GM21529 (cell line): ENCODE measurements at regions not wholly inside any gene's neighbourhood (a gene's known extent, or its start where the extent isn't known, plus 50 kb on each side); places are given as distances from the start of the nearest gene placed in this dataset.
"Not testable (repeated sequence)": the region's sequence is repeated elsewhere in the genome, so short reads cannot be mapped to it uniquely, and the experiment has no call there.

Experiments used
- ATAC-seq: cut with Tn5 transposase; IDR thresholded peaks from one replicate; pipeline ENCODE4 v1.9.1; 2021; ENCODE audit not compliant: unreplicated experiment

DNA sequence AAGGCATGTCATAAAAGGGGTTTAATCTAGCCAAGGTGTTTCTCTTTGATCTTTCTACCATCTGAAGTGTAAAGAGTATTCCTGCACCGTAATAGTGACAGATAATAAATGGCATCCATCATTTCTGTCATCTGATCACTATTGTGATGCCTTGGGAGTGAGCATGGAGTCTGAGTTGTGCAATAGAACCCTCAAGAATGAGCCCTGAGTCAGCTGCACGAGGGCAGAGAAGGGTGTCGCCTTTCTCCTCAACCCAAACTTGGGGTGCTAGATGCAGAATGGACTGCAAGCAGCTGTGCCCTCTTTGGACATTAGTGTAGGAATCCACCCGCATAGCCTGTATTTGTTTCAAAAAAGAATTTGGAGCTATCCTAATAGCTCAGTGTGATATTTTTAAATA, 115.2 kb downstream of the ZNF37A start:
- ATAC-seq, result no peak

DNA sequence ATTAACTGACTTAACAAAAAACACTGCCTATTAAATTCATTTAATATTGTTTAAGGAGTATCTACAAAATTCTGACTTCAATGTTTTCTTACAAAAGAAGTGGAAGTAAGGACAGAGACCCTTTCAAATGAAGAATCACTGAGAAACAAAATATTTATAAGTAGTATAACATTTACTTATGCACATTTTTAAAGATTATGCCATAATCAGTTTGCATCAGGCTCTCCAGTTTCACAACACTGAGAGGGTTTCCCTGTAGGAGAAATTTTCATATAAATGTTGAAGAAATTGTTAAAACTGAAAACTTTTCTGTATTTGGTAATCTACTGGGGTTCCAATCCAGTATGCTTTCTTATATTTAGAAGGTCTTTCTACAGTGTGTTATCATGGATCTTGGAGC, 115.6 kb downstream of the ZNF37A start:
- ATAC-seq, result not testable (repeated sequence)

DNA sequence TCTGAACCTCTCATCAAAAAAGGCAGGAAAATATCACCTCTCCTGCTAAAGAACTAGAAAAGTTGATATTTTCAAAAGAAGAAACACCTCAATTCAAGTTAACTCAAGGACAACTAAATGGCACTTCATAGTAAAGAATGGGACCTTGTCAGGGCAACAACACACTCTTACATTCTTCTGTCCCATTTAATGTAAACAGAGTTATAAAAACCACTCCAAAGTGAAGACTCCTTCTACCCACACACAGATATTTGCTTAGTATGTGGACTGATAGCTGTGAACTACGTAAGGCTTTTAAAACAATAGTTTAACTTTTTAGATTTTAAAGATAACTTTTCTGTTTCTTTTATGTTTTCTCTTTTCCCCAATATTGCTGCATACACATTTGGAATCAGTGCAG, 118.3 kb downstream of the ZNF37A start:
- ATAC-seq, result no peak

DNA sequence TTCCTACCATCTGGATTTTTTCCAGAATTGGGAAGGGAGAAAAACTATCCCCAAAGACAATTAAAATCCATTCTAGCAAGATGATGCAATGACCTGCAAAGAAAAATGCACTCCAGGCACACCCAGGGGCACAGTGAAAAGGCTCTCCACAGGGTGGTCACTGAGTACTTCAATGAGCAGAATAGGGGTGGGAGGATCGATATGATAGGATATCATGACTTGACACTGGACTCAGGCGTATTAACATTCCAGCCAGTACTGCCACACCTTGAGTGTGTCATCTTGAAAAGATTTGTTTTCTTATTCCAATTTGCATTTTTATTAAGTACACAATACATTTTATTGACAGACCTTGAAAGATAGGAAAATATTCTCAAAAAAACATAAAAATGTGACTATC, 132.2 kb downstream of the ZNF37A start:
- no peak for ATAC-seq

DNA sequence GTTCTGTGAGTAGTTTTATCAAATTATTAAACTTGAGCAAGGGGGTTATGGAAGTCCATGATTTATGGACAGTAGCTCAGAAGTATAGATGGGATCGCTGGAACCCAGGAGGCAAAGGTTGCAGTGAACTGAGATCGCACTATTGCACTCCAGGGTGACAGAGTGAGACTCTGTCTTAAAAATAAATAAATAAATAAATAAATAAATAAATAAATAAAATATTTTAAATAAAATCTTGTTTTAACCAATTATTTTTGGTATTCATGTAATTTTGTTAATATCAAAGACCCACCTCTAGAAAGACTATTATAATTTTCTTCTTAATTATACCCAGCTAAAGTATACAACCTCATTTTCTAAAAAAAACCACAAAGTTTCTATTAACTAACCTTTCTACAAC, 134.3 kb downstream of the ZNF37A start:
- ATAC-seq, result no peak

DNA sequence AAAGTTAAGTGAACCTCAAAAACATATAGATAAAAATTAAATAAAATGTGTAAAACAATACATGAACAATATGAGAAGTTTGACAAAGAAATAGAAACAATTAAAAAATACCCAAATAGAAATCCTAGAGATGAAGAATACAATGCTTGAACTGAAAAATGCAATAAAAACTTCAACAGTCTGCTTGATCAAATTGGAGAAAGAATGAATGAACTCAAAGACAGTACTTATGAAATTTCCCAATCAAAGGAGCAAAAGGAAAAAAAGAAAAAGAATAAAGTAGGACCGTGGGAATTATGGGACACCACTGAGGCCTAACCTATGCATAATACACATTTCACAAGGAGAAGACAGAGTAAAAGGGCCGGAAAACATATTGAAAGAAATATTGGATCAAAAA, 144.3 kb downstream of the ZNF37A start:
- ATAC-seq, result not testable (repeated sequence)

DNA sequence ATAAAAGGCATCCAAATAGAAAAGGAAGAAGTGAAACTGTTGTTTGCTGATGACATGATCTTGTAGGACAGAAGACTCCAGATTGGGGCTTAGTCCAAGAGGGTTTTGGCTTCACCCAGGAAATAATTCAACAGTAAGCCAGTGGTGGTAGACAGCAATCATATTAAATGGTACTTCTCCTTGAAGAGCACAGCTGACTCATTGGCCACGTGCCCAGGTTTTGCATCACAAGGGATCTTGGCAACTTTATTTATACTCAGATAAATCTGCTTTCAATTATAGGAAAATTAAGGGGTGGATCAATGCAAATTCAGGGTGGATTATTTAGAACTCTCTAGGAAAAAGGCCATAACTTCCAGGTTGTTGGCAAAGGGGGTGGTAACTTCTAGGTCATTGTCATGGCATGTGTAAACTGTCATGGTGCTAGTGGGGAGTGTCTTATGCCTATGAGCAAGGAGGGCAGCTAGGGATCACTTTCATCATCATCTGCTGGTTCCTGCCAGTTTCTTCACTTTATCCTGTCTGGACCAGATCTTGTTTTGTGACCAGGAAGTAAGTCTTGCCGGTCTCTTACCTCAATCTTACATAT, 148.0 kb downstream of the ZNF37A start:
- not testable (repeated sequence) for ATAC-seq

DNA sequence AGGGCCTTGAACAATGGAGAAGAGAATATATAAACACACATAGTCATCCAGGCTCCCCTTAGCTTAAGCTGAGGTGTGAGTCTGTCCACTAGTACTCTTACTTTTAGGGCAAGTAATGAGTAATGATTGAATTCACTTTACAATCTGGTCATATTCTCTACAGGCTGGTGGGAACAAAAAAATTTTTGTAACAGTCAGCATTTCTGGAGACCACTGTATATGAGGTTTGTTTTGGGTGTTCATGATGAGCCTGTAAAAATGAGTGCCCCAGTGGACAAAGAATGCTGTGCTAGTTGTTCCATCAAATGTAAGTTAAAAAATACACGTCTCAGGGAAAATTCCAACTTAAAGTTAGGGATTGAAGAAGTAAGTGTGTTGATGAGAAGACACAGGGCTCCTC, 154.0 kb downstream of the ZNF37A start:
- not testable (repeated sequence) for ATAC-seq

DNA sequence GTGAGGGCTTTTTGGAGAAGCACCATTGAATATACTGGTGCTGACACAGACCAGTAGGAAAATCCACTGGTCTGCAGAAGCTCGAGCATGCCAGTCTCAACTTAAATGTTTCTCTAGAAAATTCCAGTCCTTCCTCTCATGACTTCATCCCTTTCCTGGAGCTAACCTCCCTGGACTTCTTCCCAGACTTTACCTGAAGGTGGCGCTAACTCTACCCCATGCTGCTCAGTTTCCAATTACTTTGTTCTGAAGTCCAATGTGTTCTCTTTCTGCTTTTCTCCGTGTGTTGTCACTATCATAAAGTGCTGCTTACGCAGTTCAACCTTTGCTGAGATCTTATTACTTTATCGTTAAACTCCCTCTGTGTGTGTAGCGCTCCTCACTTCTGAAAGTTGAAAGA, 158.4 kb downstream of the ZNF37A start:
- ATAC-seq, result not testable (repeated sequence)

DNA sequence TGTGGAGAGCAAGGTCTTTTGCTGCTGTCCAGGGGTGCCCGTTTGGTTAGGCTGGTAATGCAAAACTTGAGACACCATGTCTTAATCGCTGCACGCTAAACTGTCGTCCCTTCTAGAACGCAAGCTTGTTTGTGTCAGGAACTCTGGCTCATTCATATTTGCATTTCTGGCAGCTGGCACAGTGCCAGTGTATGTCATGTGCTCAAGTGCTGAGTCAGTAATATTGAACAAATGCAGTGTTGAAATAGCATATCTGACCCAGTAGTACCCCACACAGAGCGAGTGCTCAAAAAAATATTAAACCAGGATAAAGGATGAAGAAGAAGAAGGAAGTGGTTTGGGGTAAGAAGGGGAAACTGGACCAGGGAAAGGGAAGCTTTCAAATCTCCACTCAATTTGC, 173.4 kb downstream of the ZNF37A start:
- not testable (repeated sequence) for ATAC-seq

DNA sequence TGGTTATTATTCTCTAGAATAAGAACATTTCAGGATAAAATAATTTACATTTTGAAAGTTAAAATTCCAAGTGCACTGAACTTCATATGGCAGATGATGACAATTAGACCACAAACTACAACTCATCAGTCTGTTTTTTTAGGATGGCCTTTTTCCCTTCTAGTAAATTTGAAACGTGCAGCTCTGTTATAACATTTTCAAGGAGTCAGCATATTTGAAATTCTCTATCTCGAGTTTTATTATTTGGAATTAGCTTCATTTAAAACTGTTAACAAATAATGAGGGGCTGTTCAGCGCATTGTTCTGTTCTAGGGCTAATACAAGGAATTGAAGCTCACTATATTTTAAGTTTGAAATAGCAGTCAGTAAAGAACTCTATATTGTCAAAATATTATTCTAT, 176.9 kb downstream of the ZNF37A start:
- not testable (repeated sequence) for ATAC-seq

DNA sequence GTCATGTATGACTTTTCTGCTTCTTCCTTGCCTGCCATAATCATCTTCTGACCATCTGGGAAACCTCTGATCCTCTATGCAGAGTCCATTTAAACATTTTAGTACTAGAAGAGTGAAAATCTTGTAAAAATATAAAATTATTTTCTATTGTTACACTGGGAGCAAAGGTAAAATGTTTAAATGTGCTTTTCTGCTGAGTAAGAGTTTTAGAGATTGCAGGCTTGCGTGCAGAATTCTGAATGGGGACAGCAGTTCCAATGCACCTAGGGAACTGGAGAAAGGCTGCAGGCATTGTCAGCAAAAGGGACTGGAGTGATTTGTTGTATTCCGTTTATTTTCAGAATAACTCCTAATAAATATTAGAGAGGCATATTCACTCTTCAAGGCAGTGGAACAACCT, 180.7 kb downstream of the ZNF37A start:
- ATAC-seq, result not testable (repeated sequence)

DNA sequence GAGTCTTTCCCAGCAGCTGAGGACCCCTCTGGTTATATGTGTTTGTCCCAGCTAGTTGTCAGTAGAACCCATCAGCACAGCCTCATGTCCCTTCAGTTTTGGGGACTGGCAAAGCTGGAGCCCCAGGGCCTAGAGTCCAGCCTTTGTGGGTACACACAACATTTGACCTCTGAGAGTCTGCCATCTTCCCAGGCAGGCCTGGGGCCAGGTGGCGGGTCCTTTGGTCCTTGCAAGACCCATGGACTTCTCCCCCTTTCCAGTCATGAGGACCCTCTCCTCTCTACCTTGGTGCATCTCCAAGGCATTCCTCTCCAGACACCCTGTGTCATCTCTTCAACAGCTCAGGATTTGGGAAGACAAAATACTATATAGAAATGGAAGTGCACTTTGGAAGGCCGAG, 198.4 kb downstream of the ZNF37A start:
- ATAC-seq, result not testable (repeated sequence)

DNA sequence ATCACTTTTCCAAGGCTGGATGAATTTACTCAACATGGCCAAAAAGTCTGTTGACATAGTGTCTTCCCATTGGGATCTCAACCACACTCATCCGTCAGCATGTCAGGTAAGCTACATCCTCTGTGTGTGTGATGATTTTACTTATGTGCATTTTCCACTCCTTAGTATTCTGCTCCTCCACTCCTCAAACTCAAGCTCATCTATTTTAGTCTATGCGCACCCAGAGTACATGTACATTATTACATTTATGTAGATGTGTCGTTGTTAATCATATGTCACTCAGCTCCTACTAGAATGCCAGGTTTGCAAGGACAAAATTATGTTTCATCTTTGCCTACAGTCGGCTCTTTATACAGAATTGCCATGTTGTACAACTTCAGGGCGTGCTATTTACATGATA, 216.0 kb downstream of the ZNF37A start:
- not testable (repeated sequence) for ATAC-seq

DNA sequence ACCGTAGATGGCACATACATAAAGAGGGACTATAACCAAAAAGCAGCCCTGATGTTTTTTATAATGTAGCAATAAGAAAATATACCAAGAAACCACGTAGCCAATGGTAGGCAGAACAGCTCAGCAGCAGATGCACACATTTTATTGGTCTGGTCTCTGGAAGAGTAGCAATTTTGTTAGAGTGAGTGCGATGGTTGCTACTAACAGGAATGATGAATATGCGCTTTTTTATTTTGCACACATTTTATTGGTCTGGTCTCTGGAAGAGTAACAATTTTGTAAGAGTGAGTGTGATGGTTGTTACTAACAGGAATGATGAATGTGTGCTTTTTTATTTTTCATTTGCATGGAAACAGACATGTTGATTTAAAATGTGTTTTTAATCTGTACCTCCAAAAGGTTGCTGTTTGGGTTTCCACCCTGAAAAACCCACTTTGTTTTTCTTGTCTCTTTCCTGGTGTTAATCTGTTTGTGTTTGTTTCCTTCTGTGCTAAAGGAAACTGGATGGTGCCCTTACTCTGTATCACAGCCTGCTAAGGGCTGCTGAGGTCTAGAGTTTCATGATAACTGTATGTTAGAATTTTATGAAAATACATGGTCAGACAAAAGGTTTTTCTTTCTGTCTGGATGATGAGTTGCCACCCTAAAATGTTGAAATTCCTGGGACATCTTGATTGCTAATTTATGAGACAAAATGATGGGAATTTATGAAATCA, 221.1 kb downstream of the ZNF37A start:
- not testable (repeated sequence) for ATAC-seq

DNA sequence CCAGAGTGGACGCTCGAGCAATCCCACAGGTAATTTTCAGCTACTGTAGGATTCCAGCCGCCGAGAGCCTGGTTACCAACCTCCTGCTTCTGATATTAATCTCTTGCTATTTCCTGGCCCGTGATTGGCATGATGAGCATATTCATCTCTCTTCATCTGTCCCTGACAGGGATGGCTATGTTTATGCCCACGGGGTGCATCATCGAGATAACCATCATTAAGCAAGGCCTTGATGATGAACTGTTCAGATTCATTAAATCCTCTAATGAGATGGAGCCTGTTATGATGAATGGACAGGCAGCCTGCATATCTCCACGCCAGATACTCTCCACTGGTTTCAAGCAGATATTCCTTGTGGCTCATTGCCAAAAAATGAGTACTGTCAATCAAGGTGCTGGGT, 227.3 kb downstream of the ZNF37A start:
- not testable (repeated sequence) for ATAC-seq

DNA sequence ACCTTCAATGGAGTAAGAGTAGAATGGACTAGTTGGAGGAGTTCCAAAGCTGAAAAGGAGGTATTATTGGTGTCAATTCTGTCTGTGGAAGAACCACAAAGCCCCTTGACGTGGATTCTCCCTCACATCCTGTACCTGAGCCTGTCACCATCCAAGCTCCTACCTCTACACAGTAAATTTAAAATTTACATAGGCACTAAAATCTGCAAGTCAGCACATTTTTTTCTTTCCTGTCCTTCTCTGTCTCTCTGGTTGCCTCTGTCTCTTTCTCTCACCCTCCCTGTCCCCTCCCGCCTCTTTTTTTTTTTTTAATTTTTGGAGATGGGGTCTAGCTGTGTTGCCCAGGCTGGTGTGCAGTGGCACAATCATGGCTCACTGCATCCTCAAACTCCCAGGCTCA, 236.2 kb downstream of the ZNF37A start:
- ATAC-seq, result not testable (repeated sequence)

DNA sequence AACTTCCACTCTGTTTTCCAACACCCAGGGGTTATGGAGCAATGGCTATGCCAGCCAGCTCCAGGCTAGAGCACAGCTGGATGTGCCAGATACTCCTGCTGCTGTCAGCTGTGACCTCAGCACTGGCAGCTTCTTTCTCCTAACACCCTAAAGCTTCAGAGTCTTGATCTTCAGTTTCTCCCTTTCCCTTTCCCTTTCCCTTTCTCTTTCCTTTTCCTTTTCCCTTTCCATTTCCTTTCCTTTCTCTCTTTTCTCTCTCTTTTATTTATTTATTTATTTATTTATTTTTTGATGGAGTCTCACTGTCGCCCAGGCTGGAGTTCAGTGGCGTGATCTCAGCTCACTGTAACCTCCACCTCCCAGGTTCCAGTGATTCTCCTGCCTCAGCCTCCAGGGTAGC, 237.0 kb downstream of the ZNF37A start:
- not testable (repeated sequence) for ATAC-seq

DNA sequence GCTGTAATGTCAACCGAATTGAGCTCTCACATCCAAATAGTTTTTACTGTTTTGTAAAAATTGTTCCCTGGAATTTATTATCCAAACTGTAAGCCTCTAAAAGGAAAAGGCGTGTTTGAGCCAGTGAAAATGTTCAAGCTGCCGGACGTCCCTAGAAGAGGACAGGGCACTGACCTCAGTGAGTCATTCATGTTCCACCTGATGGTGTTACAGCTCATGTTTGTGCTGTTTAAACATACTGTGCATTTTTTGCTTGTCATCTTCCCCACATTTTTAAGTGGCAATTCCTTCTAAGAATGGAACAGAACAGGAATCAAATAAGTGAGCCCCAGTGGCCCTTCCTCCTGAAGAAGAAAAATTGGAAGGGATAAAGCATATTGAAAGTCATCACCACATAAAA, 239.6 kb downstream of the ZNF37A start:
- not testable (repeated sequence) for ATAC-seq

DNA sequence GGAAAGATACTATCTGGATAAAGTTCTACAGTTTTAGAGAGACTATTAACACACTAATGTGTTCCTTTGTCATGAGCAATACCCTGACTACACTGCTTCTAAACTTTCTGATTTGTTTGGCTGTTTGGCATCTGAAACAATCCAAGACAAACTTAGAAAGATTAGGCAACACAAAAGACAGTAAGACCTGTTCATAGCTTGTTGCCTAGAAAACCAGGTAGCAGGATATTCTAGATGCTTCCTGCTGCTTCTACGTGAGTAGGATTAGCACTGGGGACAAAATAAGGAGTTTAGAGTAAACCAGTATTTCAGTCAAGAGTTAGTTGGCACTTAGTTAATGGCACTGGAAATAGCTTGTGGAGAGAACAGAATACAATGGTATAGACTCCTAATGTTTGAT, 256.5 kb downstream of the ZNF37A start:
- ATAC-seq, result not testable (repeated sequence)

DNA sequence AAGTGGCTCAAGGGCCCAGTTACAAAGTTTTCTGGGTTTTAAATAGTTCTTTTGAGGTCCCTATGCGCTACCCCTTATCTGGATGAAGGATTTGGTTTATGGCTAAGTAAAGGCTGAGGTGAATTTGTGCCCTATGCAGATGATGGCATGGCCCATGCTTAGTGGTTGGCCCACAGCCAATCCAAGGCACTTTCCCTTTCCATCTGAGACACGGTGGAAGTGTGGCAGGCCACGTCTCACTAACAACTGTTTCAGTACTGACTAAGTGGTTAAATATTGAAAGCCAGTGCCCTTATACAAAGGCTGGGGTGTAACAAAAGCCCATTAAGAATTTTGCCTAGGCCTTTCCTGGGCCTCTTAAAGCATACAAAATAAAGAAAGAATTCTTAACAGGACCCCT, 260.3 kb downstream of the ZNF37A start:
- not testable (repeated sequence) for ATAC-seq

DNA sequence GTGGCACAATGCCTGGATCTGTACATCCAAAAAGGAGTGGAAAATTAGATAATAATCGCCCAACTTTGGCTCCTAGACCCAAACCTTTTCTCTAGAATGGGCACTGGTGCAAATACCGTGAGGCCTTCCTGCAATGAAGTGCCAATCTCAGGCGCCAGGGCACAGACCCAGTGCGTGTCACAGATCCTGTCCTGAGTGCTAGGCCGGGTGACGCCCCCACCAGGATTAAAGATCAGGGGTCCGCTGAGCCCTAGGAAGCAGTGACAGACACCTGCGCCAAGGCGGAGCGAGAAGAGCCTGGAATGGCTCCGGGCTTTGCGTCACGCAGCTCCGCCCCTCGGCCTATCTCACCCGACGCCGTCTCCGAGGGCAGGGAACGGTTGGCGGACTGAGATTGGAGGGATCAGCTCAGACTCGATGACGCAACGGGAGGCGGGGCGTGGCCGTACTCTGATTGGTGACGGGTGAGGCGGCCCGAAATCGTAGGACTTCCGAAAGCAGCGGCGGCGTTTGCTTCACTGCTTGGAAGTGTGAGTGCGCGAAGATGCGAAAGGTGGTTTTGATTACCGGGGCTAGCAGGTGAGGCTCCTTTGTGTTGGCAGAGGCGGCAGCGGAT, 261.9 kb downstream of the ZNF37A start:
- peak; percentile 99 for ATAC-seq
